ENCODE measurements at regions not wholly inside any gene's neighbourhood (a gene's known extent, or its start where the extent isn't known, plus 50 kb on each side); places are given as distances from the start of the nearest gene placed in this dataset.

DNA sequence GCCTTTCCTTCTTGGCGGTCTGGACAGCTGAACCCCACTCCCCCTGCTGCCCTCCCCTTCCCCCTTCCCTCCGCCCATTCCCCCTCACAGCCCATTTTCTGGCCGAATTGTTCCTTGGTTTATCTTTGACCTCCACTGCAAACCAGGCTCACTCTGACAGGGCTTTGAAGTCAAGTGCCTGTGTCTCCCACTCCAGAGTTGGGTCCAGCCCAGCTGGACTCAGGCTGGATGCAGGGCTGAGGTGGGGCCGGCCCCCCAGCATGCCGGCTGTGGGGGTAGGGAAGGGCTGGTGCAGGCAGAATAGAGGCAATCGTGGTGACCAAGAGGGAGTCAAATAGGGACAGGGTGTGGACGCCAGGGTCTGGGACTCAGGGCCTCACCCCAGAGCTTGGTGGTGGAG is 57.0 kb upstream of the MRPS22 start:
- TF ChIP-seq, protein P1, sequence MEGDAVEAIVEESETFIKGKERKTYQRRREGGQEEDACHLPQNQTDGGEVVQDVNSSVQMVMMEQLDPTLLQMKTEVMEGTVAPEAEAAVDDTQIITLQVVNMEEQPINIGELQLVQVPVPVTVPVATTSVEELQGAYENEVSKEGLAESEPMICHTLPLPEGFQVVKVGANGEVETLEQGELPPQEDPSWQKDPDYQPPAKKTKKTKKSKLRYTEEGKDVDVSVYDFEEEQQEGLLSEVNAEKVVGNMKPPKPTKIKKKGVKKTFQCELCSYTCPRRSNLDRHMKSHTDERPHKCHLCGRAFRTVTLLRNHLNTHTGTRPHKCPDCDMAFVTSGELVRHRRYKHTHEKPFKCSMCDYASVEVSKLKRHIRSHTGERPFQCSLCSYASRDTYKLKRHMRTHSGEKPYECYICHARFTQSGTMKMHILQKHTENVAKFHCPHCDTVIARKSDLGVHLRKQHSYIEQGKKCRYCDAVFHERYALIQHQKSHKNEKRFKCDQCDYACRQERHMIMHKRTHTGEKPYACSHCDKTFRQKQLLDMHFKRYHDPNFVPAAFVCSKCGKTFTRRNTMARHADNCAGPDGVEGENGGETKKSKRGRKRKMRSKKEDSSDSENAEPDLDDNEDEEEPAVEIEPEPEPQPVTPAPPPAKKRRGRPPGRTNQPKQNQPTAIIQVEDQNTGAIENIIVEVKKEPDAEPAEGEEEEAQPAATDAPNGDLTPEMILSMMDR (IDR thresholded peaks at IDR 0.05), result no peak
- TF ChIP-seq EP300 (IDR thresholded peaks at IDR 0.05; ENCODE audit: low read depth) (no peak), POLR2A (IDR thresholded peaks at IDR 0.05) (no peak), POLR2AphosphoS5 (IDR thresholded peaks at IDR 0.05) (no peak)
